ENCODE measurements at regions not wholly inside any gene's neighbourhood (a gene's known extent, or its start where the extent isn't known, plus 50 kb on each side); places are given as distances from the start of the nearest gene placed in this dataset.

GRCh38 chr18:60667016-60667415 lies 294.4 kb upstream of the MC4R start:
- no peak for DNase-seq

GRCh38 chr18:60668583-60668982 lies 296.0 kb upstream of the MC4R start:
- DNase-seq, result peak; percentile 17

- DNase-seq, result no peak
Observed at GRCh38 chr18:60669938-60670337, 297.4 kb upstream of the MC4R start.

GRCh38 chr18:60671021-60671420 lies 298.4 kb upstream of the MC4R start:
- no peak for DNase-seq

GRCh38 chr18:60675126-60675525 lies 302.6 kb upstream of the MC4R start:
- DNase-seq, result no peak

- peak; percentile 19 for DNase-seq
Observed at GRCh38 chr18:60675801-60676200, 303.2 kb upstream of the MC4R start.

- no peak for DNase-seq
Observed at GRCh38 chr18:60676815-60677214, 304.2 kb upstream of the MC4R start.

- peak; percentile 55 for DNase-seq
Observed at GRCh38 chr18:60684843-60685513, 312.4 kb upstream of the MC4R start.

- no peak for DNase-seq
Observed at GRCh38 chr18:60686142-60686541, 313.6 kb upstream of the MC4R start.

- no peak for DNase-seq
Observed at GRCh38 chr18:60691061-60691460, 318.5 kb upstream of the MC4R start.

- DNase-seq, result no peak
Observed at GRCh38 chr18:60693426-60693825, 320.9 kb upstream of the MC4R start.

- DNase-seq, result peak; percentile 90
Observed at GRCh38 chr18:60698901-60699300, 326.3 kb upstream of the MC4R start.

GRCh38 chr18:60722742-60723141 lies 350.2 kb upstream of the MC4R start:
- no peak for DNase-seq

GRCh38 chr18:60732143-60732542 lies 359.6 kb upstream of the MC4R start:
- DNase-seq, result no peak

- DNase-seq, result no peak
Observed at GRCh38 chr18:60739212-60739611, 366.6 kb upstream of the MC4R start.

GRCh38 chr18:60740313-60740712 lies 367.7 kb upstream of the MC4R start:
- no peak for DNase-seq

GRCh38 chr18:60746491-60746890 lies 373.9 kb upstream of the MC4R start:
- DNase-seq, result no peak

GRCh38 chr18:60746919-60747318 lies 374.3 kb upstream of the MC4R start:
- DNase-seq, result no peak

- no peak for DNase-seq
Observed at GRCh38 chr18:60753753-60754152, 381.2 kb upstream of the MC4R start.

GRCh38 chr18:60754413-60755009 lies 381.9 kb upstream of the MC4R start:
- no peak for DNase-seq

GRCh38 chr18:60755134-60755533 lies 382.6 kb upstream of the MC4R start:
- peak; percentile 23 for DNase-seq

GRCh38 chr18:60775978-60776377 lies 403.4 kb upstream of the MC4R start:
- DNase-seq, result no peak

- DNase-seq, result no peak
Observed at GRCh38 chr18:60784161-60784560, 411.6 kb upstream of the MC4R start.

GRCh38 chr18:60794802-60795201 lies 422.2 kb upstream of the MC4R start:
- DNase-seq, result no peak

GRCh38 chr18:60804415-60804814 lies 431.8 kb upstream of the MC4R start:
- DNase-seq, result no peak
